ENCODE measurements at regions not wholly inside any gene's neighbourhood (a gene's known extent, or its start where the extent isn't known, plus 50 kb on each side); places are given as distances from the start of the nearest gene placed in this dataset.

DNA sequence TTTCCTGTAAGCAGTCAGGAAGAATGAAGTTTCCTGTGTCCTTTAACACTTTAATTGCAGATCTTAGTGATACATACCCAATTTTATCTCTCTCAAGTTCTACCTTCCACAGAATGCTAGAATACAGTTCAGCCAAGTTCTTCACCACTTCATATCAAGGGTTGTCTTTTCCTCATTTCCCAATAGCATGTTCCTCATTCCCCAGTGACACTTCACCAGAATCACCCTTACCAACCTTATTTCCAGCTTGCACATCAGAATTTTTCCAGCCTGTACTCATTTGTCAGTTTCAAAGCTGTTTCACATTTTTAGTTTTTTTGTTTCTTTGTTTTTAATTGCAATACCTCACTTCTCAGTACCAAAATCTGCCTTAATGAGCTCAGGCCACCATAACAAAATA lies 126.1 kb downstream of the ESM1 start:
- Histone ChIP-seq H3K79me2 (ENCODE audit: control insufficient read depth, insufficient read depth, low read length) (no peaks in the 10 kb centered on the region), H2AFZ (ENCODE audit: control insufficient read depth, low read length) (no peak overlapping the region), H3K9ac (ENCODE audit: control insufficient read depth, extremely low read depth, insufficient read depth, low read length) (no peak overlapping the region), H3K36me3 (ENCODE audit: control insufficient read depth in 2 of 2, extremely low read depth in 1 of 2, insufficient read depth in 2 of 2, low read length in 2 of 2) (no peaks in the 10 kb centered on the region), H4K20me1 (ENCODE audit: control insufficient read depth, extremely low read depth, insufficient read depth, low read length) (no peaks in the 10 kb centered on the region), H3K27ac (ENCODE audit: control insufficient read depth, insufficient read depth, low read length) (no peak overlapping the region), H3K4me3 (ENCODE audit: control insufficient read depth in 2 of 3, extremely low read depth in 1 of 3, insufficient read depth in 2 of 3, low read depth in 1 of 3, low read length in 3 of 3) (no peak overlapping the region), H3K4me1 (ENCODE audit: control insufficient read depth, extremely low read depth, insufficient read depth, low read length) (peaks cover 2% of the 10 kb centered on the region), H3K4me2 (ENCODE audit: control insufficient read depth, extremely low read depth, insufficient read depth, low read depth, low read length) (no peak overlapping the region), H3K9me3 (ENCODE audit: control insufficient read depth, low read depth, low read length) (no peaks in the 10 kb centered on the region), H3K9me1 (ENCODE audit: control insufficient read depth, extremely low read depth, insufficient read depth, low read length) (no peaks in the 10 kb centered on the region), H3K27me3 (ENCODE audit: control insufficient read depth, extremely low read depth, insufficient read depth, low read length) (no peaks in the 10 kb centered on the region)
- dilution Hi-C loops (cut with MboI; ENCODE audit: extremely low pct_ligation_motif_present, low sequenced_read_pairs), result no loop called here
- TF ChIP-seq, protein P1, sequence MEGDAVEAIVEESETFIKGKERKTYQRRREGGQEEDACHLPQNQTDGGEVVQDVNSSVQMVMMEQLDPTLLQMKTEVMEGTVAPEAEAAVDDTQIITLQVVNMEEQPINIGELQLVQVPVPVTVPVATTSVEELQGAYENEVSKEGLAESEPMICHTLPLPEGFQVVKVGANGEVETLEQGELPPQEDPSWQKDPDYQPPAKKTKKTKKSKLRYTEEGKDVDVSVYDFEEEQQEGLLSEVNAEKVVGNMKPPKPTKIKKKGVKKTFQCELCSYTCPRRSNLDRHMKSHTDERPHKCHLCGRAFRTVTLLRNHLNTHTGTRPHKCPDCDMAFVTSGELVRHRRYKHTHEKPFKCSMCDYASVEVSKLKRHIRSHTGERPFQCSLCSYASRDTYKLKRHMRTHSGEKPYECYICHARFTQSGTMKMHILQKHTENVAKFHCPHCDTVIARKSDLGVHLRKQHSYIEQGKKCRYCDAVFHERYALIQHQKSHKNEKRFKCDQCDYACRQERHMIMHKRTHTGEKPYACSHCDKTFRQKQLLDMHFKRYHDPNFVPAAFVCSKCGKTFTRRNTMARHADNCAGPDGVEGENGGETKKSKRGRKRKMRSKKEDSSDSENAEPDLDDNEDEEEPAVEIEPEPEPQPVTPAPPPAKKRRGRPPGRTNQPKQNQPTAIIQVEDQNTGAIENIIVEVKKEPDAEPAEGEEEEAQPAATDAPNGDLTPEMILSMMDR (optimal IDR thresholded peaks at IDR 0.05 in 1 of 3, IDR thresholded peaks at IDR 0.05 in 1 of 3, conservative IDR thresholded peaks at IDR 0.05 in 1 of 3; ENCODE audit: extremely low read depth in 1 of 3, insufficient read depth in 2 of 3, low read length in 3 of 3), result no peak
- no peak for TF ChIP-seq EZH2 (IDR thresholded peaks at IDR 0.05; ENCODE audit: low read length)
- FAIRE-seq (no peak), DNase-seq (ENCODE audit: low read depth, low spot score) (no peak)

DNA sequence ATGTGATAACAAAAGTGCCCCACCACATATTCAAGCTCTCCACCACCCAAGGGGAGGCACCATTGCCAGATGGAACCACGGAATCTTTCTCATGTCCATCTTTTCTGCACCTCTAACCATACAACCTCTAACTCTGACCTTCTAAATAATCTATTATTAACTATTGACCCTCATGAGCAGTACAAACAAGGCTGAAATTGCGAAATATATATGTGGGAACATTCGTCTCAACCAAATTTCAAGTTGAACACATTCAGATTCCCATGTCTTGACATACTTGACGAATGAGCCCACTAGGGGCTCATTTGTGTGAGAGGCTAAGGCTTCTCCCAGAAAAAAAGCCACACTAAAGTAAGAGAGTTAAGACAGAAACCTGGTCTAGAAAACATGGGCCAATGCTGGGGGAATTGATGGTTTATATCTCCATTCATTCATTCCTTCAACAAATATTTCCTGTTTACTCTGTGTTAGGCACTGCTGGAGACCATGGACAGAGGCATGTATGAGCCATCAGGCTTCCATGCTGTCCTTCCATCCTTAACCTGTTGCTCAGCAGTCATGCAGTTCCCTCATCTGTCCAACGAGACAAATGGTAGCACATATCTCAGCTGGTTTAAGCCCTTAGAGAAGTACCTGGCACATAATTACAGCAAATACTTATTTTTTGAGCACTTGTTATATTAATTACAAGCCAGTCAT lies 130.4 kb downstream of the ESM1 start:
- no peak overlapping the region for H3K27ac ChIP-seq (ENCODE audit: control insufficient read depth, insufficient read depth, low read length)
- no peaks in the 10 kb centered on the region for H3K27me3 ChIP-seq (ENCODE audit: control insufficient read depth, extremely low read depth, insufficient read depth, low read length)

More for the DNA sequence above, 130.4 kb downstream of the ESM1 start:
- Histone ChIP-seq H3K36me3 (ENCODE audit: control insufficient read depth in 2 of 2, extremely low read depth in 1 of 2, insufficient read depth in 2 of 2, low read length in 2 of 2) (no peaks in the 10 kb centered on the region), H4K20me1 (ENCODE audit: control insufficient read depth, extremely low read depth, insufficient read depth, low read length) (no peaks in the 10 kb centered on the region), H3K9me3 (ENCODE audit: control insufficient read depth, low read depth, low read length) (no peaks in the 10 kb centered on the region), H2AFZ (ENCODE audit: control insufficient read depth, low read length) (no peak overlapping the region), H3K9me1 (ENCODE audit: control insufficient read depth, extremely low read depth, insufficient read depth, low read length) (no peaks in the 10 kb centered on the region), H3K4me3 (ENCODE audit: control insufficient read depth in 2 of 3, extremely low read depth in 1 of 3, insufficient read depth in 2 of 3, low read depth in 1 of 3, low read length in 3 of 3) (no peak overlapping the region), H3K9ac (ENCODE audit: control insufficient read depth, extremely low read depth, insufficient read depth, low read length) (no peak overlapping the region), H3K4me2 (ENCODE audit: control insufficient read depth, extremely low read depth, insufficient read depth, low read depth, low read length) (no peak overlapping the region), H3K4me1 (ENCODE audit: control insufficient read depth, extremely low read depth, insufficient read depth, low read length) (no peaks in the 10 kb centered on the region), H3K79me2 (ENCODE audit: control insufficient read depth, insufficient read depth, low read length) (no peaks in the 10 kb centered on the region)
- DNase-seq (ENCODE audit: low read depth, low spot score), result no peak
- TF ChIP-seq, protein P1 (optimal IDR thresholded peaks at IDR 0.05 in 1 of 3, IDR thresholded peaks at IDR 0.05 in 1 of 3, conservative IDR thresholded peaks at IDR 0.05 in 1 of 3; ENCODE audit: extremely low read depth in 1 of 3, insufficient read depth in 2 of 3, low read length in 3 of 3), result no peak
- TF ChIP-seq EZH2 (IDR thresholded peaks at IDR 0.05; ENCODE audit: low read length), result no peak
- dilution Hi-C loops (cut with MboI; ENCODE audit: extremely low pct_ligation_motif_present, low sequenced_read_pairs), result no loop called here
- no peak for FAIRE-seq

All from keratinocyte (primary cell).